IMR-90 (cell line): ENCODE measurements at regions not wholly inside any gene's neighbourhood (a gene's known extent, or its start where the extent isn't known, plus 50 kb on each side); places are given as distances from the start of the nearest gene placed in this dataset.

Experiments
- ATAC-seq: fragments of 200-7000 bp; cut with Tn5 transposase; 2 replicates; pipeline ENCODE4 v1.9.1; 2020; ENCODE audit warnings: low read depth, mild to moderate bottlenecking, moderate library complexity
- BruUV-seq: library from RNA; stranded (reverse); fragments of 400-500 nt; replicated peaks from 2 replicates; lab custom pipeline; 2021; lab: Mats Ljungman, UMichigan
- CTCF ChIA-PET: fragments of 300-600 bp; formaldehyde crosslinking; extraction: SDS; loops from one replicate; lab custom pipeline; 2021; ENCODE audit warnings: antibody characterized with exemption; lab: Yijun Ruan, JAX
- POLR2A ChIA-PET: fragments of 300-600 bp; sonication (Branson Sonifier 250); formaldehyde crosslinking; loops from one replicate; lab custom pipeline; 2022; ENCODE audit warnings: antibody characterized with exemption; ENCODE audit not compliant: unreplicated experiment; lab: Charles Lee
- DNase-seq: peaks from one replicate; pipeline ENCODE4 v3.0.0; 2013
- H2AFZ ChIP-seq: replicated peaks from 2 replicates; pipeline ENCODE3; 2013; ENCODE audit warnings: low read length, mild to moderate bottlenecking; ENCODE audit not compliant: poor library complexity
- H2AK5ac ChIP-seq: 2 replicates; pipeline ENCODE4 v1.6.1; 2013; ENCODE audit warnings: low read depth, low read length, inconsistent platforms
- H2AK9ac ChIP-seq: replicated peaks from 2 replicates; pipeline ENCODE3; 2013; ENCODE audit warnings: mild to moderate bottlenecking, low read depth, low read length, moderate library complexity; ENCODE audit not compliant: poor library complexity
- H2BK120ac ChIP-seq: 2 replicates; pipeline ENCODE4 v1.6.1; 2013; ENCODE audit warnings: low read depth, low read length, inconsistent platforms
- H2BK15ac ChIP-seq: 3 replicates; pipeline ENCODE4 v1.6.1; 2013; ENCODE audit warnings: low read depth, low read length, inconsistent platforms
- H2BK20ac ChIP-seq: 2 replicates; pipeline ENCODE4 v1.6.1; 2013; ENCODE audit warnings: low read depth, mild to moderate bottlenecking, inconsistent platforms, low read length, moderate library complexity
- H2BK5ac ChIP-seq: 2 replicates; pipeline ENCODE4 v1.6.1; 2013; ENCODE audit warnings: mild to moderate bottlenecking, low read depth, low read length, inconsistent platforms; ENCODE audit not compliant: poor library complexity, severe bottlenecking
- H3K14ac ChIP-seq: replicated peaks from 2 replicates; pipeline ENCODE4 v1.6.1; 2013; ENCODE audit warnings: low read depth, low read length, inconsistent platforms
- H3K18ac ChIP-seq: 2 replicates; pipeline ENCODE4 v1.6.1; 2013; ENCODE audit warnings: low read depth, low read length, control low read depth
- H3K23ac ChIP-seq: 2 replicates; pipeline ENCODE4 v1.6.1; 2013; ENCODE audit warnings: low read depth, low read length, inconsistent platforms
- H3K27ac ChIP-seq: 2 replicates; pipeline ENCODE4 v1.5.1; 2013; ENCODE audit warnings: mild to moderate bottlenecking, control low read depth, low read length; ENCODE audit not compliant: insufficient read depth
- H3K27me3 ChIP-seq: 2 replicates; pipeline ENCODE4 v1.6.1; 2013; ENCODE audit warnings: low read length; ENCODE audit not compliant: control insufficient read depth, insufficient read depth
- H3K36me3 ChIP-seq: 2 replicates; pipeline ENCODE4 v1.6.1; 2013; ENCODE audit warnings: low read length, mixed read lengths; ENCODE audit not compliant: control insufficient read depth, insufficient read depth
- H3K4ac ChIP-seq: 2 replicates; pipeline ENCODE4 v1.6.1; 2013; ENCODE audit warnings: low read depth, low read length, inconsistent platforms
- H3K4me1 ChIP-seq: 2 replicates; pipeline ENCODE4 v1.6.1; 2013; ENCODE audit warnings: low read length, mixed read lengths; ENCODE audit not compliant: control insufficient read depth, insufficient read depth
- H3K4me2 ChIP-seq: 2 replicates; pipeline ENCODE4 v1.6.1; 2013; ENCODE audit warnings: low read depth, mild to moderate bottlenecking, control low read depth, low read length, moderate library complexity
- H3K4me3 ChIP-seq: 2 replicates; pipeline ENCODE4 v1.5.1; 2013; ENCODE audit warnings: low read depth, mild to moderate bottlenecking, control low read depth, low read length, moderate library complexity; ENCODE audit not compliant: insufficient read depth
- H3K56ac ChIP-seq: 2 replicates; pipeline ENCODE4 v1.6.1; 2013; ENCODE audit warnings: low read length, inconsistent platforms; ENCODE audit not compliant: insufficient read depth; ENCODE audit errors: extremely low read depth
- H3K79me1 ChIP-seq, 2 experiments: 2 replicates each; pipeline ENCODE4 v1.6.1; 2013; ENCODE audit warnings: low read length in 2 of 2, inconsistent platforms in 1 of 2, low read depth in 1 of 2
- H3K9ac ChIP-seq: 2 replicates; pipeline ENCODE4 v1.6.1; 2013; ENCODE audit warnings: low read depth, low read length, control low read depth
- H3K9me1 ChIP-seq: 2 replicates; pipeline ENCODE4 v1.6.1; 2013; ENCODE audit warnings: low read length, inconsistent platforms; ENCODE audit not compliant: insufficient read depth
- H3K9me3 ChIP-seq: 2 replicates; pipeline ENCODE4 v1.6.1; 2013; ENCODE audit warnings: low read length; ENCODE audit not compliant: control insufficient read depth, insufficient read depth
- H4K20me1 ChIP-seq: 2 replicates; pipeline ENCODE4 v1.6.1; 2013; ENCODE audit warnings: low read length, inconsistent platforms; ENCODE audit not compliant: insufficient read depth
- H4K5ac ChIP-seq: 2 replicates; pipeline ENCODE4 v1.6.1; 2013; ENCODE audit warnings: mild to moderate bottlenecking, low read depth, low read length, control low read depth
- H4K8ac ChIP-seq, 2 experiments: 2 replicates each; pipeline ENCODE4 v1.6.1; 2013; ENCODE audit warnings: low read depth in 2 of 2, low read length in 2 of 2, control low read depth in 1 of 2, inconsistent platforms in 1 of 2
- H4K91ac ChIP-seq: 2 replicates; pipeline ENCODE4 v1.6.1; 2013; ENCODE audit warnings: low read depth, low read length, inconsistent platforms; ENCODE audit not compliant: insufficient read depth
- BHLHE40 ChIP-seq: fragments of 150-350 bp; IDR thresholded peaks from 2 replicates; pipeline ENCODE4 v1.6.1; 2016; ENCODE audit warnings: mild to moderate bottlenecking, low read depth, low read length
- CEBPB ChIP-seq: IDR thresholded peaks from 2 replicates; pipeline ENCODE4 v1.6.1; 2012; ENCODE audit warnings: low read depth, low read length, improper control_type of control experiment
- CHD1 ChIP-seq: IDR thresholded peaks from 2 replicates; pipeline ENCODE4 v1.6.1; 2012; ENCODE audit warnings: low read depth, low read length, improper control_type of control experiment
- CTCF ChIP-seq: conservative IDR thresholded peaks from 2 replicates; pipeline ENCODE4 v1.5.1; 2012; ENCODE audit warnings: mild to moderate bottlenecking, low read depth, low read length, improper control_type of control experiment
- FOS ChIP-seq: fragments of 150-350 bp; IDR thresholded peaks from 2 replicates; pipeline ENCODE4 v1.6.1; 2016; ENCODE audit warnings: low read depth, low read length
- MAFK ChIP-seq: IDR thresholded peaks from 2 replicates; pipeline ENCODE4 v1.6.1; 2012; ENCODE audit warnings: low read depth, low read length, improper control_type of control experiment
- MAZ ChIP-seq: IDR thresholded peaks from 2 replicates; pipeline ENCODE4 v1.6.1; 2012; ENCODE audit warnings: low read depth, mild to moderate bottlenecking, low read length, improper control_type of control experiment, moderate library complexity, borderline replicate concordance
- MXI1 ChIP-seq: IDR thresholded peaks from 2 replicates; pipeline ENCODE4 v1.6.1; 2012; ENCODE audit warnings: low read depth, mild to moderate bottlenecking, low read length, moderate library complexity, borderline replicate concordance
- NFE2L2 ChIP-seq: fragments of 150-350 bp; IDR thresholded peaks from 2 replicates; pipeline ENCODE4 v1.6.1; 2016; ENCODE audit warnings: low read depth, mild to moderate bottlenecking, low read length
- POLR2A ChIP-seq: IDR thresholded peaks from 2 replicates; pipeline ENCODE4 v1.6.1; 2012; ENCODE audit warnings: mild to moderate bottlenecking, low read depth, low read length
- RAD21 ChIP-seq: IDR thresholded peaks from 2 replicates; pipeline ENCODE4 v1.6.1; 2012; ENCODE audit warnings: low read length, improper control_type of control experiment
- RCOR1 ChIP-seq: IDR thresholded peaks from 2 replicates; pipeline ENCODE4 v1.6.1; 2012; ENCODE audit warnings: mild to moderate bottlenecking, low read length, improper control_type of control experiment; ENCODE audit not compliant: insufficient replicate concordance
- RFX5 ChIP-seq: IDR thresholded peaks from 2 replicates; pipeline ENCODE4 v1.8.0; 2012; ENCODE audit warnings: low read depth, mild to moderate bottlenecking, low read length, moderate library complexity
- SMC3 ChIP-seq: fragments of 150-350 bp; IDR thresholded peaks from 2 replicates; pipeline ENCODE4 v1.6.1; 2016; ENCODE audit warnings: low read depth, mild to moderate bottlenecking, antibody characterized with exemption, low read length, moderate library complexity
- WGBS, 2 experiments: methylation state at CpG; one replicate each; pipeline versions ENCODE4 v1.1.5 to v1.1.7; 2013; ENCODE audit warnings: missing lambda C conversion rate in 2 of 2; ENCODE audit not compliant: insufficient read length in 1 of 2; ENCODE audit errors: extremely low coverage in 2 of 2; 5-methylcytosine and 5-hydroxymethylcytosine counted together
- dilution Hi-C: fragments of 300-500 bp; cut with HindIII; formaldehyde crosslinking; loops from one replicate; pipeline ENCODE4 v1.14.3; 2018; ENCODE audit warnings: low sequenced_read_pairs; ENCODE audit not compliant: unreplicated experiment
- in situ Hi-C: fragments of 300-500 bp; cut with MboI; formaldehyde crosslinking; loops from 3 replicates; pipeline ENCODE4 v1.14.3; 2019; ENCODE audit warnings: low sequenced_read_pairs, inconsistent platforms, mixed read lengths
- intact Hi-C: fragments of 100-400 bp; cut with micrococcal nuclease; formaldehyde crosslinking; loops from 2 replicates; pipeline ENCODE4 v1.10.0; 2022

GRCh38 chr11:23990346-23991164, 506.3 kb upstream of the LUZP2 start:
- H3K4me1 ChIP-seq: peaks cover 21% of the 10 kb centered on the region
- BruUV-seq: TSS peak; percentile 93
- no peak overlapping the region for H2AK9ac ChIP-seq
- peak overlapping the region; percentile 72 to 95 for H4K8ac ChIP-seq
- H3K4ac ChIP-seq: peak overlapping the region; percentile 95
- no peak overlapping the region for H2AFZ ChIP-seq
- H3K18ac ChIP-seq: peak overlapping the region; percentile 91
- peak overlapping the region; percentile 32; the same call in 1 of the 2 replicates for H3K4me2 ChIP-seq
- peak overlapping the region; percentile 89 for H3K23ac ChIP-seq
- peak overlapping the region; percentile 79; the same call in 1 of the 2 replicates for H2AK5ac ChIP-seq
- peak overlapping the region; percentile 96; the same call in 1 of the 2 replicates for H3K27ac ChIP-seq
- H4K20me1 ChIP-seq: no peaks in the 10 kb centered on the region
- H2BK15ac ChIP-seq: peak overlapping the region; percentile 90; the same call in 2 of the 3 replicates
- H2BK120ac ChIP-seq: peak overlapping the region; percentile 90
- no peaks in the 10 kb centered on the region for H3K27me3 ChIP-seq
- H3K9me3 ChIP-seq: no peaks in the 10 kb centered on the region
- peak overlapping the region; percentile 76 for H3K9ac ChIP-seq
- intact Hi-C loops (loop anchor here (1.0 to 10.0 kb wide), 3 partner anchors 396 to 1116 kb away; no protein-coding TSS in a partner anchor), in situ Hi-C loops (no loop called here), dilution Hi-C loops (no loop called here)
- TF ChIP-seq MAFK (no peak), POLR2A (no peak), RAD21 (no peak), FOS (no peak), BHLHE40 (no peak), RFX5 (no peak), SMC3 (no peak), MAZ (no peak), CTCF (no peak), RCOR1 (no peak), CEBPB (no peak), NFE2L2 (no peak), CHD1 (no peak), MXI1 (no peak)
- peak overlapping the region; percentile 98 for H4K91ac ChIP-seq
- H3K79me1 ChIP-seq: peaks cover 0 to 6% of the 10 kb centered on the region in 2 experiments; a peak in 1 of 4 replicates
- peak overlapping the region; percentile 74 for H3K14ac ChIP-seq
- H3K4me3 ChIP-seq: no peak overlapping the region
- WGBS, 2 experiments: no CpG with 5 or more reads among the region's 2 CpGs
- no peaks in the 10 kb centered on the region for H3K36me3 ChIP-seq
- peaks cover 16% of the 10 kb centered on the region for H3K9me1 ChIP-seq
- H2BK5ac ChIP-seq: peak overlapping the region; percentile 97
- CTCF ChIA-PET: no interaction called here
- POLR2A ChIA-PET: no interaction called here
- peak overlapping the region; percentile 82 for H4K5ac ChIP-seq
- peak overlapping the region; percentile 73; the same call in 1 of the 2 replicates for H3K56ac ChIP-seq
- peak overlapping the region; percentile 90 for H2BK20ac ChIP-seq
- no peak for ATAC-seq
- DNase-seq: peak; percentile 19
